GM20431 (cell line): ENCODE measurements at regions not wholly inside any gene's neighbourhood (a gene's known extent, or its start where the extent isn't known, plus 50 kb on each side); places are given as distances from the start of the nearest gene placed in this dataset.
"Not testable (repeated sequence)": the region's sequence is repeated elsewhere in the genome, so short reads cannot be mapped to it uniquely, and the experiment has no call there.

Experiments used
- in situ Hi-C: fragments of 300-500 bp; cut with MseI, MboI; formaldehyde crosslinking; loops from one replicate; pipeline ENCODE4 v1.15.0; 2020; ENCODE audit warnings: low sequenced_read_pairs; ENCODE audit not compliant: unreplicated experiment

- in situ Hi-C loops = not testable (repeated sequence)
Measured at GRCh38 chr2:131818267-131818973, 290.7 kb downstream of the CCDC74A start.

GRCh38 chr2:131822237-131822721 lies 294.6 kb downstream of the CCDC74A start:
- in situ Hi-C loops = not testable (repeated sequence)

- in situ Hi-C loops = not testable (repeated sequence)
Measured at GRCh38 chr2:131823058-131823457, 295.4 kb downstream of the CCDC74A start.

DNA sequence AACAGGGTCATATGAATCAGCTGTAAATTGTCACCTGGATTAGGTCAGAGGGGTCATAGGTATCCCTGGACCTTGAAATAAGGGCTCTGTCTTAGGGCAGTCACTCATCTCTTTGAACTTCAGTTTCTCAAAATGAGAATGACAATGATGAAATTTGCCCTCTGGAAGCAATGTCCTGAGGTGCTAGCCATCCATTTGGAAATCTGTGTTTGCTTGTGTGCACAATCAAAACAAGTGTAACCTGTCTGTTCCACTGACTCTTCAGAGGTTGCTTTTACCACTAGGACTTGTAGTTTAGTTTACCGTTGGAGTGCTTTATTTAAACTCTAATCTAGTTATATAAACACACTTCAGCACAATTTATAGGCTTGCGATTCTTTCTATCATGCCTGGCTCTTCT lies 297.3 kb downstream of the CCDC74A start:
- in situ Hi-C loops = not testable (repeated sequence)

GRCh38 chr2:131827481-131828163 lies 299.9 kb downstream of the CCDC74A start:
- in situ Hi-C loops = no loop called here

- in situ Hi-C loops = no loop called here
Measured at GRCh38 chr2:131828164-131828561, 300.5 kb downstream of the CCDC74A start.

DNA sequence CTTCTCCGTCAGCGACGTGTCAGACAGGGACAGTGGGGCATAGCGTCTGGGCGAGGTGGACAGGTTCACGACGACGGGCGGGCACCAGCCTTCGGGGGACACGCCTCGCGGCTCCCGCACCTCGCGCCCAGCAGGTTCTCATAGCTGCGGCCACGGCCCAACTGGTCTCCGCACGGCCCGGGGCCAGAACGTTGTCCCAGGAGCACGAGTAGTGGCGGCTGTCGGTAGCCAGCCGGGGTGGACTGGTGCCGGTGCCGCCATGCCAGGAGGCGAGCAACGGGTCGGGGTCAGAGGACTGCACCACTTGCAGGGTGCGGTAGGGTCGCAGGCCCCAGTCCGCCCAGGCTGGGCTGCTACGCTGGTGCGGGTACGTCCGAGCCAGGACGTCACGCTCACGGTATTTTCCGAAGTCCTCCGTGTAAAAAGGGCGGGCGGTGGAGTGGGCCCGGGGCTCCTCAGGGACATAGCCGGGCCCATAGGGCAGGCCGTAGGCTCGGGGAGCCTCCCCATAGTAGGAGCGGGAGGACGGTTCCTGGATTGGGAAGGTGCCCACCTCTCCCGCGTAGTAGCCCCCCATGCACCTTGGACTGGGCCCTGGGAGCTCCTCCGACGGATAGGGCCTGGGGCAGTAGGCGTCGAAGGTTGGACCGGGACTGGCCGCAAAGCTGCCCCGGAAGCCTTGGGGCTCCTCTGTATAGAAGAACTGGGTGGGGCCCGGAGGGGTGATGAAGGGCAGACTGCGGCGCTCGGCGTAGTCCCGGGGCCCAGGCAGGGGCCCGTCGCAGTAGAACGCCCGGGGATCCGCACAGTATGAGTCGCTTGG lies 301.2 kb downstream of the CCDC74A start:
- in situ Hi-C loops = not testable (repeated sequence)

DNA sequence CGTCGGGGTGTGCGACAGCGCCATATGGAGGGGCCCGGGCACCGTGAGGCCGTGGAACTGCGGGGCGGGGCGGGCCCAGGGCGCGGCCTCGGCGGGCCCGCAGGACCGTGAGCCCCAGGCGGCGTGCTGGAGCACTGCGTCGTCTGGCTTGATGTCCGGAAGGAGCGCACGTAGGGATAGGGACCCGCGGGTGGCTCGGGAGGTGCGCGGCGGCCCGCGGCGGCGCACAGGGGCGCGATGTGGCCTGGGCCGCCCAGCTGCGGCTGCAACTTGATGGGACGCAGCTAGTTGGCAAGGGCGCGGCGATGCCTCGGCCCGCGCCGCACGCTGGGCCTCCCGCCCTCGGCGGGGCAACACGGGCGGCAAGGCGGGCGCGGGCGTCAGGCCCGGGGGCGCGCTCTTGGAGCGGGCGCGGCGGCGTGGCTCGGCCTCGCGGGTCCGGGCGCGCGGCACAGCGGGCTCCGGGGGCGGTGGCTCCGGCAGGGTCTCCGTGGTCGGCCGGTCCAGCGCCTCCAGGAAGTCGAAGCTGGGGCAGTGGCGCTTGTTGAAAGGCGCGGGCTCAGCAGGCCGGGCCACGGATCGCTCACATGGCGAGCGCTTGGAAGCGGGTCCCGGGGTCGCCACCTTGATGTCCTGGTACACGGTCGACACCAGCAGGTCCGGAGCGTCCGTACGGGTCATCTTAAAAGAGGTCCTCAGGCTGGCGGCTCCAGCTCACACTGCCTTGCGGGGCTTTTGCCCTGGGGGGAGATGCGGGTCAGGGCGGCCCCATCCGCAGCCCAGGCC lies 302.0 kb downstream of the CCDC74A start:
- in situ Hi-C loops = not testable (repeated sequence)

DNA sequence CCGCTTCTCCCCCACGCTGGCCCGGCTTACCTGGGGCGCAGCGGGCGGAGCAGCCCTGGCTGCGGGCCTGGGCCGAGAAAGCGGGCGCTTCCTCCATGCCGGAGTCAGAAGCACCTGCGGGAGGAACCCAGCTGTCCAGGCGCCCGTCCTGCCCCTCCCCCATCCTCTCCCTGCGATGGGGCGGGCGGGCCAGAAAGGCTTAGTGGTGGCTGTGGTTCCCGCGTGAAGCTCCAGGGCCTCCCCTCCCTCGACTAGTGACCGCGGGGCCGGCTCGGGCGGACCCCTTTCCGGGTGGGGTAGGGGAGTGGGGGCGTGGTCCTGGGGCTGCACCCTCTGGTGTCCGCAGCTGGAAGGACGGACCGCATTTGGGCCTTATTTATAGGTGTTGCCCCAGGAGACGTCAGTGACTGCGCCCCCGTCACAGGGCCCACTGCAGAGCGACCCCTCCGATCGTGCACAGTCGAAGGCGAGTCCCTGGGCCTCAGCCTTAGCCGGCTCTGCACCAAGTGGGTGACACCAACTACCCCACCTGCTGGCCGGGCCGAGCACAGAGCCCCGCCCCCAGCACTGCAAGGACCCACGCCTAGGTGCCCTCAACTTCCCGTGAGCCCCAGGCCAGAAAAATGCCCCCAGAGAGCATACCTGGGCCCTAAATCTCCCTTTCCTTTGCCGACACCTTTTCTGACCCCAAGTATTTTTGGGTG lies 302.7 kb downstream of the CCDC74A start:
- in situ Hi-C loops = not testable (repeated sequence)

DNA sequence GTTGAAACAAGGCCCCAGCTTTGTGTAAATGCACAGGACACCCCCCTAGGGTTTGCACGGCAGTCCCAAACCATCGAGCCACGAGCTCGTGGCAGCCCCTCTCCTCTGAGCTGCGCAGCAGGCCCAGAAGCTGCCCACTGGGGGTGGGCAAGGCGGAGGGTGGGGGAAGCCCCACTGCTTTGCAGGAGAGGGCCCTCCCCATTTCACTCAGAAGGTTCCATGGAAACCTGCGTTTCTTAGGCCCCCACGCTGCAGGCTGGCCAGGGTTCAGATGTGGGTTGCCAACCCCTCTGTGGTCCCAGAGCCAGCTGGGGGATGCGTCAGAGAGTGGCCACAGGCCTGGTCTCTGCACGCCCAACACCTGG lies 303.2 kb downstream of the CCDC74A start:
- in situ Hi-C loops = not testable (repeated sequence)

DNA sequence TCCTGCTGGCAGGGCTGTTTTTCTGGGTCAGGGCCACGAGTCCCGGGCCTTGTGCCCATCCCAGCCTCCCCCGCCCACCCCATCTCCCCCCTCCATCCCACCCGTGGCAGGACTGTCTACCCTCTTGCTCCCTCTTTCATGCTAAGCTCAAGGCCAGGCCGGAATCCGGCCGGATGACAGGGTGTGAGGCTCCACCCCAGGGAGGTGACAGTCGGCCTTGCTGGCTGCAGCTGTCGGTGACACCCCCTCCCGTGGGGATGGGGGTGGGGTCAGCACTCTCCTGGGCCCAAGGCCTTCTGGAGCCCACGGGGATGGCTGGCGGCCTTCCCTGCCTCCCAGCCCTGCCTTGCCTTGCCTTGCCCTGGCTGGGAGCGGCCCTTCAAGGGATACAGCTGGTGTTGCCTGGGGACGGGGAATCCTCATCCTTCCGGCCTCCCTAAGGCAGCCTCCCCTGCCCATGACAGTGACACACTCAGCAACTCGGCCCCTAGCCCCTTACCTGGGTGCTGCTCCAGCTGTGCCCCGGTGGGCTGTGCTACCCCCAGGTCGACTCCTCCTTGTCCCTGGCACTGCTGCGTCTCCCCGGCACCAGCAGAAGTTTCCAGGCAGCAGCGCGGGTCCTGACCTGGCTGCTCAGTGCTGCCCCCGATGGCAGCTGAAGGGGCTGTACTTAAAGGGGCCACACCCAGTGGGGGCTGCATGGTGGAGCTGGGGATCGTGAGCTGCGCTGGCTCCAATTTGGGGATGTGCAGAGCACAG lies 303.9 kb downstream of the CCDC74A start:
- in situ Hi-C loops = not testable (repeated sequence)

GRCh38 chr2:131832209-131832780 lies 304.6 kb downstream of the CCDC74A start:
- in situ Hi-C loops = not testable (repeated sequence)

GRCh38 chr2:131832917-131833316 lies 305.2 kb downstream of the CCDC74A start:
- in situ Hi-C loops = not testable (repeated sequence)

DNA sequence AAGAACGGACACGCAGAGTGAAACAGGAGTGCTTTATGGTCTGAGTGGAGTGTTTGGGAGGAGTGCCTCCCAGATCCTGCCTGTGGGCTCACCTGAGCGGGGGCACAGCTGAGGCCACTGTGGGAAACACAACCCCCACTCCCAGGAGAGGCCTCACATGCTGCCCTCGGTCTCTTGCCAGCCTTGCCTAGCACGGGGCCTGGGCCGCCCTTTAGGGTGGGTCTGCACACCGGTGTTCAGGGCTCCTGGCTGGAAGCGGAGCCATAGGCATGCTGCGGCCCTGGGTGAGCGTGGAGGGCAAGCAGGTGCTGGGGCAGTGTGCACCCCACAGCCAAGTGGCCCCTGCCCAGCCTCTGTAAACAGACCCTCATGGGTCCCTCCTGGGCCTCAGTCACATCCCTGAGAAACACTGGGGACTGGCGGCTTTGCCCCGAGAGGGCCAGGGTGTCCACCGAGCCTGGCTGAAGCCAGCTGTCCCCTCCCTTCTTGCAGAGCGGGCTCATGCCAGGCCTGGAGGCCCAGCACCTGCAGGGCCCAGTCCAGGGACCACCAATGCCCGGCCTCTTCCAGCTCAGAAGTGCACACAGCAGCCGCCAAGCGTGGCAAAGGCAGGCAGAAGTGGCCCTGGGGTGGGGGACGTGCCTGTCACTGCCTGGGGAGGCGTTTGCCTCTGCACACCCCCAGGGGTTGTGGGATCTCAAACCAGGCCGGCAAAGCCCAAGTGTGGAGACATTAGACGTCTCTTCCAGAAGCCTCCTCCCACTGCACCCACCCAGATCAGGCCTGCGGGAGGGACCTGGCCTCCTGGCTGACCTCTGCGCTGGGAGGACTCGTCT lies 305.9 kb downstream of the CCDC74A start:
- in situ Hi-C loops = not testable (repeated sequence)

- in situ Hi-C loops = not testable (repeated sequence)
Measured at GRCh38 chr2:131834203-131835020, 306.7 kb downstream of the CCDC74A start.

DNA sequence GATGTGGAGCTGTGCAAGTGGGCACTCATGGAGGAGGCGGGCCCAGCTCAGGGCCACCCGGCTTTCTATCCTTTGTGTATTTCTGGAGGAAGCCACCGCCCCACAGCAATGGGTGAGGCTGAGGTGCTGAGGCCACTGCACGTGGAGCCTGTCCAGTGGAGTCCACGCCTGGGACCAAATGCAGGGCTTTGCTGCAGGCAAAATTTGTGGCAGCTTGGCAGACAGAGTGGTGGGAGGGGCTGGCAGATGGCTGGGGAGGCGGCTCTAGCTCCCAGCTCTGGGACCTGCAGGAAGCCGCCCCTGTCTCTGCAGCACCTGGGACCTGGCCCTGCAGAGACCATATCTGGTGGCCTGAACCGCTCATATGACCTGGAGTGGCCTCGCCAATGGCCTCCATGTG lies 307.3 kb downstream of the CCDC74A start:
- in situ Hi-C loops = not testable (repeated sequence)

DNA sequence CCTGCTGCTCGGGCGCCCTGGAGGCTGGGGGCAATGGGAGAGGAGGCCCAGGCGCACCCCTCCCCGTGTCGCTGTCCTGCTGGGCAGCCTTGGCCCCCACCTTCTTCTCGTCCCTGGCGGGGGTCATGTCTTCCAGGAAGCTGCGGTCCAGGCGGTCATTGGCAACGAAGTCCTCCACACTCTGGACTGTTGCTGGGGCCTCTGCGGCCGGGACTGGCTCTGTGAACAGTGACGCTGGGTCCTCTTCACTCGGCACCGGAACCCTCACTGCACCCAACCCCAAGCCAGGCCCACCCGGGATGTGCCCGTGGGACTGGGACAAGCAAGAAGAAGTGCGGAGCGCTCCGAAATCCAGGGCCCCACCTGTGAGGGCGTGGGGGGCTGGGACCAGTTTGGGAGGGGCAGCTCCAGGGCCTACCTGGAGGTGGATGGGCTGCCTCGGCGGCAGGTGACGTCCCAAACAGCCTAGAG lies 308.0 kb downstream of the CCDC74A start:
- in situ Hi-C loops = no loop called here
